ENCODE measurements at regions not wholly inside any gene's neighbourhood (a gene's known extent, or its start where the extent isn't known, plus 50 kb on each side); places are given as distances from the start of the nearest gene placed in this dataset.
"Not testable (repeated sequence)": the region's sequence is repeated elsewhere in the genome, so short reads cannot be mapped to it uniquely, and the experiment has no call there.

- H3K36me3 ChIP-seq (ENCODE audit: low read depth), result no peaks in the 10 kb centered on the region
- ATAC-seq (ENCODE audit: low read depth), result no peak
Measured at GRCh38 chr13:71209217-71209616, 657.8 kb downstream of the DACH1 start.

DNA sequence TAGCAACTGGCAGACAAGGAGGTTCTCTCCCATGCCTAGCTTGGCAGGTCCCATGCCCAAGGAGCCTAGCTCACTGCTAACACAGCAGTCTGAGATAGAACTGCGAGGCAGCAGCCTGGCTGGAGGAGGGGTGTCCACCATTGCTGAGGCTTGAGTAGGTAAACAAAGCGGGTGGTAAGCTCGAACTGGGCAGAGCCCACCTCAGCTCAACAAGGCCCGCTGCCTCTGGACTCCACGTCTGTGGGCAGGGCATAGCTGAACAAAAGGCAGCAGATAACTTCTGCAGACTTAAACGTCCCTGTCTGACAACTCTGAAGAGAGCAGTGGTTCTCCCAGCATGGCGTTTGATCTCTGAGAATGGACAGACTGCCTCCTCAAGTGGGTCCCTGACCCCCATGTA, 682.4 kb downstream of the DACH1 start:
- DNase-seq (ENCODE audit: low spot score); ATAC-seq (ENCODE audit: low read depth); H3K27me3 ChIP-seq (ENCODE audit: insufficient read depth, poor library complexity, severe bottlenecking); H3K4me3 ChIP-seq (ENCODE audit: severe bottlenecking); H3K9me3 ChIP-seq (ENCODE audit: severe bottlenecking); H3K4me1 ChIP-seq (ENCODE audit: insufficient read depth, poor library complexity, severe bottlenecking); H3K27ac ChIP-seq (ENCODE audit: poor library complexity, severe bottlenecking); H3K36me3 ChIP-seq (ENCODE audit: low read depth): not testable (repeated sequence)

More at GRCh38 chr13:71209217-71209616, 657.8 kb downstream of the DACH1 start:
- TF ChIP-seq CTCF (IDR thresholded peaks at IDR 0.05; ENCODE audit: poor library complexity, severe bottlenecking), result no peak
- H3K4me1 ChIP-seq (ENCODE audit: insufficient read depth, poor library complexity, severe bottlenecking), result no peaks in the 10 kb centered on the region
- no peak overlapping the region for H3K4me3 ChIP-seq (ENCODE audit: severe bottlenecking)
- no peaks in the 10 kb centered on the region for H3K27me3 ChIP-seq (ENCODE audit: insufficient read depth, poor library complexity, severe bottlenecking)
- no peaks in the 10 kb centered on the region for H3K9me3 ChIP-seq (ENCODE audit: severe bottlenecking)
- no peak overlapping the region for H3K27ac ChIP-seq (ENCODE audit: poor library complexity, severe bottlenecking)
- no peak for DNase-seq (ENCODE audit: low spot score)

- H3K36me3 ChIP-seq (ENCODE audit: low read depth); H3K27ac ChIP-seq (ENCODE audit: poor library complexity, severe bottlenecking); H3K9me3 ChIP-seq (ENCODE audit: severe bottlenecking); H3K4me1 ChIP-seq (ENCODE audit: insufficient read depth, poor library complexity, severe bottlenecking); DNase-seq (ENCODE audit: low spot score); H3K27me3 ChIP-seq (ENCODE audit: insufficient read depth, poor library complexity, severe bottlenecking); H3K4me3 ChIP-seq (ENCODE audit: severe bottlenecking); ATAC-seq (ENCODE audit: low read depth): not testable (repeated sequence)
Measured at GRCh38 chr13:71183352-71183751, 683.7 kb downstream of the DACH1 start.

- no peak for DNase-seq (ENCODE audit: low spot score)
- TF ChIP-seq CTCF (IDR thresholded peaks at IDR 0.05; ENCODE audit: poor library complexity, severe bottlenecking), result no peak
- Histone ChIP-seq H3K27ac (ENCODE audit: poor library complexity, severe bottlenecking) (no peak overlapping the region), H3K9me3 (ENCODE audit: severe bottlenecking) (no peaks in the 10 kb centered on the region), H3K36me3 (ENCODE audit: low read depth) (no peaks in the 10 kb centered on the region), H3K4me1 (ENCODE audit: insufficient read depth, poor library complexity, severe bottlenecking) (no peaks in the 10 kb centered on the region), H3K27me3 (ENCODE audit: insufficient read depth, poor library complexity, severe bottlenecking) (no peaks in the 10 kb centered on the region), H3K4me3 (ENCODE audit: severe bottlenecking) (no peak overlapping the region)
- ATAC-seq (ENCODE audit: low read depth), result no peak
Measured at GRCh38 chr13:71171740-71172139, 695.3 kb downstream of the DACH1 start.

- Histone ChIP-seq H3K27ac (ENCODE audit: poor library complexity, severe bottlenecking) (no peak overlapping the region), H3K36me3 (ENCODE audit: low read depth) (no peaks in the 10 kb centered on the region)
- ATAC-seq (ENCODE audit: low read depth), result no peak
Measured at GRCh38 chr13:71169180-71169579, 697.8 kb downstream of the DACH1 start.

More at GRCh38 chr13:71169180-71169579, 697.8 kb downstream of the DACH1 start:
- Histone ChIP-seq H3K4me1 (ENCODE audit: insufficient read depth, poor library complexity, severe bottlenecking) (no peaks in the 10 kb centered on the region), H3K9me3 (ENCODE audit: severe bottlenecking) (no peaks in the 10 kb centered on the region), H3K27me3 (ENCODE audit: insufficient read depth, poor library complexity, severe bottlenecking) (no peaks in the 10 kb centered on the region), H3K4me3 (ENCODE audit: severe bottlenecking) (no peak overlapping the region)
- no peak for DNase-seq (ENCODE audit: low spot score)
- TF ChIP-seq CTCF (IDR thresholded peaks at IDR 0.05; ENCODE audit: poor library complexity, severe bottlenecking), result no peak
